GM19395 (cell line): ENCODE measurements at regions not wholly inside any gene's neighbourhood (a gene's known extent, or its start where the extent isn't known, plus 50 kb on each side); places are given as distances from the start of the nearest gene placed in this dataset.

Experiments used
- ATAC-seq: cut with Tn5 transposase; IDR thresholded peaks from one replicate; pipeline ENCODE4 v1.9.1; 2021; ENCODE audit warnings: mild to moderate bottlenecking, moderate library complexity; ENCODE audit not compliant: unreplicated experiment

DNA sequence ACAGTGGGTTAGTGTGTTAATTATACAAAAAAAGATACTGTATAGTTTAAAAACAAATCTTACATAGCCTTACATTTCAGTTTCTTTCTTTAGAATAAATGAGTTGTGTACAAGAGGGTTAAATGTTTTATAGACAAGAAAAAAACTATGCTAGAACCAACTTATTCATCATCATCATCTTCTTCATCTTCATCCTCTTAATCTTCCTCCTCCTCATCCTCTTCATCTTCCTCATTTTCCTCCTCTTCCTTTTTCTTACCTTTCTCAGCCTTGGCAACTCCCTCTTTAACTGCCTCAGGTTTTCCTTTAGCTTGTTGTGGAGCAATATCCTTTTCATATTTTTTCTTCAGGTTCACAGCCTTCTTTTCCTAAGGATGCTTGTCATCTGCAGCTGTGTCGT, 53.7 kb downstream of the RPS12 start:
- no peak for ATAC-seq

DNA sequence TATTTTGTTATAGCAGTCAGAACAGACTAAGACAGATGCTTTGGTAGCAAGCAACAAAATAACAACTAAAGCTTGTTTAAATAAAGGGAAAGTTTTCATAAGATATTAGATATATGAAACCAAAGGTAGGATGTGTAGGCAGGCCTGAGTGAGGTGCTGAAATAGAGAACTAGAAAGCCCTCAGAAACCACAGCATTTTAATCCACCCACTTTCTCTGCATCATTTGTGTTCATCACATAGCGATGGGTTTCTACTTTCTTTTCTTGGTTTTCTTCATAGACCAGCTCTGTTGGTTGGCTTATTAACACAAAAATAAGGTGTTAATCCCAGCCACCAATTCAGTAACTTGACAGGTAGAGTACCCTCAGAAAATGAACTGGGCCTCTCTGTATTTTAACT, 58.6 kb downstream of the RPS12 start:
- ATAC-seq, result peak; percentile 100

DNA sequence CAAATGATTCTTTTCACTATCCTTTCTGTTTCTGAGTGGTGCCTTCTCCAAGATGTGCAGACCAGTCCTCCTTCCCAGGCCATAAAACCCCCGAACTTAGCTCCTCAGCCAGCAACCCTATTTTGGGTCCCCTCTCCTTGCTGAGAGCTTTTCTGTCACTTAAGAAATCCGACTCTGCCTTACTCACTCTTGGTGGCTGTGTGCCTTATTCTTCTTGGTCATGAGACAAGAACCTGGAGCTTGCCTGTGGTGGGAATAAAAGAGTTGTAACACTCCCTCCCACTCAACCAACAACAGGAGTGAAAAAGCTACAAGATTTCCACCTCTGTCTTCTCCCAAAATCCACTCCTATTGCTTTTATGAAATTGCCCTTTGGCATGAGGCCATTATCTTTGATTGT, 62.6 kb downstream of the RPS12 start:
- ATAC-seq, result no peak

DNA sequence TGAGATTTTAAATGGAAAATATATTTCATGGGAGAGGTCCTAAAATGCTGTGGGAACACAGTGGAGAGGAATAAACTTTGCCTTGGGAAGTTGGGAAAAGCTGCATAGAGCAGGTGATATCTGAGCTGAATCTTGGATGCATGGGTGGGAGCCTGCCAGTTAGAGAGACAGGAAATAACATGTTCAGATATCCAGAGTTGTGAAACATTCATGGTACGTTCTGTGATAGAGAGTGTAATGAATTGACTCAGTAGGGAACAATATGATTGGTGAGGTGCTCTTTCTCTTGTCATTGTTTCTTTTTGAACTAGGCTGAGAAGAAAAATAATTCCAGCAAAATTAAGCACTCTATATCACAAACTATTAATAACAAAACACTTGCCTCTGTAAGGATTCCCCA, 72.8 kb downstream of the RPS12 start:
- ATAC-seq, result no peak

DNA sequence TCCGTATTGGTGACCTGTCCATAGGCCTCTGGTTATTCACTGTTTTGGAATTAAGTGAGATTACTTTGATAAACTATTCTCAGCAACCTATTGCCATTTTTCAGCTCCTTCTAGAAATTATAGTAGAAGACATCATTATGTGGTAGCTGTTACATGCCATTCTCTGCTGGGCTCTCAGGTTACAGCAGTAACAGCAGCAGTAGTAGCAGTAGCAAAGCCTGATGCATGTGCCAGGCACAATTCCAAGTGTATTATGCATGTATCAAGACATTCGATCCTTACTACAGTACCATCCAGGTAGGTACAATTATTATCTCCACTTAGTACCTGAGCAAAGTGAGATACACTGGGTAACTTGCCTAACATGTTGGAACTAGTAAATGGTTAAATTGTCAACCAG, 74.3 kb downstream of the RPS12 start:
- ATAC-seq, result no peak

DNA sequence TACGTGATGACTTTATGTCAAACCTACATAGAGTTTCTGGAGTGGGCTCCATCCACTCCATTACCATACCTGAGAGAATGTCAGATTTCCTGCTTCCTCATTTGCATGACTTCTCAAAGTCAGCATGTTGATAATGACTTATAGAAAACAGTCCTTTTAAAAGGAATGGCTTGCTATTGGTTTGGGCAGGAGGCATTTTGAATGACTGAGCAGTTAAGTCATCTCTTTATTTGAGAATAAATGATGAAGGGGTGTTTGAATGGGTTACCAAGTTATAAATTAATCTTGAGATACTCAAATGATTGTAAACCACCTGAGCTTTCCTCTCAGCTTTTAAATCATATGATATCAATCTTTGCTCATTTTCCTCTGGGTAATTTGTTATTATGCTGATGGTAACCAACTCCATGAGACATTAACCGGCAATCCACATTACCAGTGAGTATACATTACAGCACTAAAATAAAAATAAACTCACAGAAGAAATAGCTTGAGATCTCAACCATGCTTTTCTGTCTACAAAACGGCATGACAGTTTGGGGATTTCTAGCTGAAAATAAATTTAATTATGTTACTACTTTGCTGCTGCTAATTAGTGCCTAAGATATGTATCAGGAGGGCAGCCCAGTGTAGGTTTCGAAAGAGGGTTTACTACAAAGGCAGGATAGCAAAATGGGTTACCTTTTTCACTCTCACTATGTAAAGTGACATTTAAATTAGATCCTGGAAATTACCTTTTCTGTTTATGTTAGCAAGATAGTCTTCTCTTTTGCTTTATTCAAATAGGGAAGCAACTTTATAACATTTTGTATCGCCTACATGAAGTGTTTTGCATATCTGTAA, 78.8 kb downstream of the RPS12 start:
- ATAC-seq, result no peak

DNA sequence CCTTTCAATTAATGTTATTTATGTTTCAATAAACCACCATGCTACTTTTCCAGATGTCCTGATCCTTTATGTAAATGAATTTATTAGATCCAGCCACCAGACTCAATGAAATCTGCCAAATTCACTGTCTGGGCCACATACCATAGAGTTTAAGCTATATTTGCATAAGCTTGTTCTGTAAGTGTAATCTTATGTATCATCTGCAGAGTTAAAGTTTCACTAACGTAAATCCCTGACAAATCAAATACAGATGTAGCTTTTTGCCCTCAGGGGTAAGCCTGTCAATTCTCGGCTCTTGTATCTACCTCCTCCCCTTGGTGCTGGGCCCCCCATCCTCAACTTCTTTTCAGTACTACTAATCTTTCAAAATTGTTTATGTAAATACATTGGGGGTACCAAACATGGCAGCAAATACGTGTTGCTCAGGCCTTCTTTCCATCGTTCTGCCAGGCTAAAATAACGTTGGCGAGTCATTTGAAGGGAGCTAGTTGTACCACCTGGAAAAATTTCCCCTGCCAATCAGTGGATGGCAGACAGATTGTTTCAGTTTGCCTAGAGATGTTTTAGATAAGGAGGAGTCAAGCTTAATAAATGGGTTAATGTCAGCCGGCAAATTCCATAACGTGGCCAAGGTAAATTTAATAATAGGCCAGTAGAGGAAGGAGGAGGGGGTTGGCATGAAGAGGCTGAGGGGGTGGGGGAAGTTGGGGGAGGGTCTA, 79.6 kb downstream of the RPS12 start:
- ATAC-seq, result no peak

DNA sequence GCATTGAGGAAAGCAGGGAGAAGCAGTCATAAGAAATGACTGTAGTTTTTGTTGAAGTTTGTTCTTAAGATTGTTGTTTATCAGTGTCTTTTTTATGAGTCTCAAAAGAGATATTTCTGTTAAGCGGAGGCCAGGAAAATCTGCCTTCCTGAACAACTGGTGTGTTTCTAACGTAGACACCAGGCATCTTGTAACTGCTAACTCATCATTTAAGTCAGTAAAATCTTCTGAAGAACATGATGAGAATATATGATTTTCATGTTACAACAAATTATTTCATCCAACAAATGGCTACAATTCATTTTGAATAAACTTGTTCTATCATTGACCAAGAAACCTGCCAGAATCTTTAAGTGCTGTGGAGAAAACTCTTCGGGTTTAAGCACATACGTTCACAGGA, 84.0 kb downstream of the RPS12 start:
- no peak for ATAC-seq

DNA sequence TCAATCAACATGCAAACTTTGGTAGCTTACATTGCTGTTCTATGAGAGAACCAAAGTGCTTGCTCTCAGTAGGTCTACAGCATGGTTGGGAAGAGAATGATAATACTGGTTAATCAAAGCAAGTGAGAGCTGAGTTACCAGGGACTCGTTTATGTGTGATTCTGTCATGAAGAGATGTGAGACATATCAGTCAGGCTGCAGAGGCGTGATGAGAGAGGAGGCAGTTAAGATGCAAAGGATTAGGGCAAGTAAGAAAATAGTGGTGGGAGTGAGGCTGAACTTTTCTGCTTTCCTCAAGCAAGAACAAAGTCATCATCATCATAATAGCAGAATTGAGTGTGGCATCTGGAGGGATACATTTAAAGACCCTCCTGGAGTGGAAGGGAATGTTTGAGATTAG, 86.5 kb downstream of the RPS12 start:
- ATAC-seq, result no peak

DNA sequence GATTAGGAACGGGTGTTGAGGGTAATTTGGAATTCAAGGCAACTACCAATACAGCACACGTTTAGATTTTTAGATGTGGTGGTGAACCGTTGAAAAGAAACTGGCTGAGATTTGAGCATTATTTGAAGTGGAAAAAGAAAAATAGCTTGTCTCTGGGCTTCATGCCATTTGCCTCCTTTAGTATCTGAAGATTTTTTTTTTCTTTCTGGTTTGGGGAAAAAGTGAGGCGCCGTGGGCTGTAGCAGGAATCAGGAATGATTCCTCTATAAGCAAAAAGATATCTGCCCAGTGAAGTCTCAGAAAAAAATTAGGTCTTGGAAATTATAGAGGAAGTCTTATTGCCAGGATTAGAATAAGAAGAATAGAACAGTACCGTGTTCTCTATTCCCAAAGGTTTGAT, 88.5 kb downstream of the RPS12 start:
- no peak for ATAC-seq

DNA sequence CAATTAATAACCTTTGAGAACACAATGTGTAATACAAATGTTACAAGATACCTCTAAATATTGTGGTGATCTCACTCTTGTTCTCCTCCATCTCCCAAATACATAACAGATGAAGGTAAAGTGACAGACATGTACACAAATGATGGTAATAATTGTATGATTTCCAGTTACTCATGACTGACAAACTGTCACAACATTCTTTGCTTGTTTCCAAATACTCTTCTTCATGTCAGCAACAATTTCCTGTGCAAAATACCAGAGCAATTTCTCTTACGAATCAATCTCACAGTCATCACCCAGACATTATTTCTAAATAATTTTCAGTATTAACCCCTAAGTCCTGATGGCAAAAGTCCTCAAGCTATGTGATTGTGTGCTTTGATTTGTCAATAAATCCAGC, 92.9 kb downstream of the RPS12 start:
- no peak for ATAC-seq

DNA sequence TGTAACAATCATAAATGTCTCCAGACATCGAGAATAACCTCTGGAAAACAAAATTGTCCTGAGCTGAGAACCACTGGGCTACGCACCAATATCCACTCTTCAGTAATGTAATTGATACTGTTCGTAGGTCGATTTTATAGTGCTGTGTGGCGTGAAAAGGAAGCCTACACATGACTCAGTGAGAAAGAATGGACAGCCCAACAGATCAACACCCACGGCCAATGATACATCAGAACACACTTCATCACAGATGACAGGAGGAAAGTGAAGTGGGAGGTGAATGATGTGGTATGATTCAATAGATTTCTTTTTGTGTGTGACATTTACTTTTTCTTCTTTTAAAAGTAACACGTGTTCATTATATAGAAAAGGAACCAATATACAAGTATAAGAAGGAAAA, 93.5 kb downstream of the RPS12 start:
- no peak for ATAC-seq

DNA sequence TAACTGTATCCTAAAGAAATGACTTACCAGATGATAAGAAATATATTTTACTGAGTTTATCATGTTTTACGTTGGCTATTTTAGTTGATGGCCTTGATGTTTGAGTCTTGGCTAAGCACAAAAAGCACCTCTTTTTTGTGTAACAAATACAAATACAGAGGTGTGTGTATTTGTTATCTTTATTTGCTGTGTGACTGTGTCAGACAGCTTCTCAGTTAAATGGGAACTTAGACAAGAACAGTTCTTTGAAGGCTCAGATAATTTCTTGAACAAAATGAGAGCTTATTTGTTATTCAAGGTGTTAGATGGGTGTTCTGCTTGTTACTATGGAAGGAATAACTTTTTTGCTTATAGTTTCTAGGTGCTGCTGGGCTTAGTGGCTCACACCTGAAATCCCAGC, 95.4 kb downstream of the RPS12 start:
- ATAC-seq, result no peak

DNA sequence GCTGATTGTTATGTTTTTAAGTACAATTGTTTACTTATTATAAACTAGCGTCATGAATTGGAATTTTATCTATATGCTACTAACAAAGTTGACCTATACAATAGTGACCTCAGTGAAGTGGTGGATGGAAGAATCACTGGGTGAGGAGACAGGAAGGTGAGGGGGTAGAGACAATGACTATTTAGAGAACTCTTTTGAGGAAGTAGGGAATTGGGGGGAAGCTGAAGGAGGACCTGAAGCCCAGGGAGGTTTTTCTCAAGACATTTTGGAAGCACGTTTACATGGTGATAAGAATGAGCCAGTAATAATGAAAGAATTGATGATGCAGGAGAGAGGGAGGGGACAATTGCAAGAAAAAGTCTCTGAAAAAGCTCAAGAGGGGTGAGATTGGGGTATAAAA, 96.4 kb downstream of the RPS12 start:
- no peak for ATAC-seq

DNA sequence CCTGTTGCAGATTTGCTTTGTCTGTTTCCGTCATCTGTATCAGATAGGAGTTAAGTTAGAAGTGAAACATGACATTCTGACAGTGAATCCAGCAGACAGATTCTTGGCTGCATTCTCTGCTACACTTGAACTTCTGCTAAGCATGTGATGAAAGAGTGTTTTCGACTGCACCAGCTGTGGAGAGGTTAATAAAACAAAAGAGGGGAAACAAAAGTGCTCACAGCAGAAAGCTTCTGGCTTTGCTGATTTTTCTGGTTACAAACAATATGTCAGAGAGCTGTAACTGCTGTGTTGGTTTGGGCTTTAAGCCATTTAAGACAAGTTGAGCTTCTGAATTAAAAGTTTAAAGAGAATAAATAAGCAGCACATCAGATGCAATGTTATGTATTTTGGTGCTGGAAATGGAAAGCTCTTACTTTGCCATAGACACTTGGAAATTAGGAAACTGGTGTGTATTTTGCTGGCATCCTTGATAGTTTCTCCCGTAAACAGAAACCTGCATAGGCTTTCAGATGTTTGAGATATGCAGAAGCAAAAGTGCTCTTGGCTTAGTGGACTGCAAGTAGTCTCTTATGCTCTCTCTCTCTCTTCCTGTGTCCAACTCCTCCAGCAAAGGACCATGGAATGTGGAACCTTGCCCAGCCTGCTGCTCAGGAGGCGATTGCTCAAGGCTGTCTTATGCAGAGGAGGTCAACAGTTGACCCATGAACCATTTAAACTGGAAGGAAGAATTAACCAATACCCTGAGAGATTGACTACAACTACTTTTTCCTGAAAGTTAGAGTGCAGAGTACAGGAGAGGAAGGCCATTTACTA, 104.9 kb downstream of the RPS12 start:
- ATAC-seq, result no peak

DNA sequence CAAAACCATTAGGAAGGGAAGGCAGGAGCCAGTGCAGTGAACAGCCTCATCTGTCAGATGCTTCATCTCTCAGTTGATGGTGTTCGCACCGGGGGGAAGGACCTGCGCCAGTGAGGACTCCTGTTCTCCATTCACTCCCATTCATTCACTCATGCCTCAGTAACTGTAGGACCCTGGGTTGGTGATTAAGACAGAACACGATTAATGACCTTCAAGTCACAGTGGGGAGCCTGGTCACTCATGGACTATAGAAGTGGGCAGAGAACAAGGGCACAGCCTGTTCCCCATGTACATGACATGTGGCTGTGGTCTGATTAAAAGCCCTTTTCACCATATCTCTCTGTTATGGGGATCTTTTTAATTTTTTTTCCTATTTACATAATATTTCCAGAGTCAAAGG, 113.3 kb downstream of the RPS12 start:
- ATAC-seq, result no peak

DNA sequence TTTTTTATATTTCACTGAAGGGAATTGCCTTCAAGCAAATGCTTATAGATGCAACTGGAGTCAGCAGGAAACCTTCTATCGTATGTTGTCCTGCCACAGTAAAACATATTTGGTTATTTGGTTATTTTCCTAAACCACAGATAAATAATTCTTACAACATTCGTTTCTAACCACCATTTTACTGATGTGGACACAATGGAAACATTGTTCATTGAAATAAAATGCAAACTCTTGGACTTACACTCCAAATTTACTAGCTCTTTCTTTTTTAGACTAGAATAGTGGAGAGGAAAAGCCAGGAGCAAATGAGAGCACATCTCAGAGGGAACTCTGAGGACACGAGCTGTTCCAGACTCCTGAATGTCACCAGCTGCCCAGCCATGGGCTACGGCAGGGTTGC, 114.8 kb downstream of the RPS12 start:
- ATAC-seq, result no peak

DNA sequence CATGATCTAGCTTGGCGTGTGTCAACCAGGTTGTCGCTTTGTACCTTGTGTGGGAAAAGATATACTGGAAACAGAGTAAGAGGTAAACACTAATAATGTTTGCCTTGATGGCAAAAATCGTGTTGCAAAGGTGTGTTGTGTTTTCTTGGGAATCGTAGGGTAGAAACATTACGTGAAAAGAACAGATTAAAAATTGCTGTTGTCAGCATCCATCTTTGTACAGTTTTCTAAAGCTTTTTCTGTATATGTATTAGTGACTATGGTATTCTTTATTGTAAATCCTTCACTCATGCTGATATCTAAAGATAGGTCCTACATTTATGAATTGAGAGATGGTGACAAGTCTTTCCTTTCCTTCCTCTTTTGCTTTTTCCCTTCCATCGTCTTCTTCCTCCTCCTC, 116.9 kb downstream of the RPS12 start:
- no peak for ATAC-seq

DNA sequence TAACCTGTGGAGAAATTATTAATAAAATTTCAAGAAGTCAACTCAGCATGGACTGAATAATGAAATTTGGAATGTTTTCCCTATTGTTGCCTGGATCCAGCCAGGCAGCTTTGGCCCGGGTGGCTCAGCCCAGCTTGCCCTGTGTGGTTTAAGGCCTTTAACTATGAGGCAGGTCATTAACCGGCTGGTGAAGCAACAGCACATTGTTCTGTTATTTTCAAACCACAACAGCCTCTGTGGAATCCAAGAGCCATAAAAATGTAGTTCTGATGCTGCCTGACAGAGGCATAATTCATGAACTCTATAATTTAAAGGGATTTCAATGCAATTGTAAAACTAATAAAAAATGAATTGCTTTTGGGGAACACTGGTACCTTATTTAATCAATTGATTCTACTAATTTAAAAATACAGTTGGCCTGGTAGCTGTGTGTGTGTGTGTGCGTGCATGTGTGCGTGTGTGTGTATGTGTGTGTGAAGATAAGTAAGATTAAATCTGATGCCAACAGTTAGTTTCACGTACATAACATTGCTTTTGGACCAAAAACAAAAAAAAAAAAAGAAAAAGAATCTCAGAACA, 117.7 kb downstream of the RPS12 start:
- no peak for ATAC-seq

DNA sequence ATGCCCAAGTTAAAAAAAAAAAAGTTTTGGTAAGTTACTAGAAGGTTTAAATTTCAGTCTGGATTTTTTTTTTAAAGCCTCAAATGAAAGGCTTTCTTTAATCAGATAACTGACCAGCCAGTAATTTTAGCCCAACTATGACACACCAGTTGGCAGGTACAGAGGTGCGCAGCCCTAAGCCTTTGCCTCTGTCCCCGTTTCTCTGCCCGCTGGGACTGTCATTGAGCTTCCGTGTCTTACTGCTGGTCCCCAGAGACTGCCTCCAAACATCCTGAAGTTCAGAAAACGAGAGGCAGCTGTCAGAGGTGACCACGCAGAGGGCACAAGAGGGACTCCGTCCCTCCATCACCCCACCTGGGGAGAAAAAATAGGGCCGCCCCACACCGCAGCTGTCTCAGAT, 118.2 kb downstream of the RPS12 start:
- ATAC-seq, result no peak

DNA sequence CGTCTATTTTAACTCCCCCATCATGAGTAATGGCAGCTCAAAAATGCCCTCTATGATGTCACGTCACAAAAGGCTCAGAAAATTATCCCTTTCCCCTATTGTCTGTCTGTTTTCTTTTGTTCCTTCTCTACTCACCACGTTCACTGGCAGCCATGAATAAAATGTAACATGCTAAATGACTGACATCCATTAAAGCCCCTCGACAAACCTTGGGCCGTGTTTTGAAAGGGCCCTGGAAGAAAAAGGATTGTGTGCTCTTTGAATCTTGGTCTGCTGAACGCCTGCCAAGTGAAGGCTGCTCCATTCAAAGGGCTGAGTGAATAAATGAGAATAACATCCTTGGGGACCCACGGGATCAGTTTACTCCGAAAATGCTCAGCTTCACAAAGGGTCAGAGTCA, 118.7 kb downstream of the RPS12 start:
- no peak for ATAC-seq
